HG02970 (cell line): ENCODE measurements at regions not wholly inside any gene's neighbourhood (a gene's known extent, or its start where the extent isn't known, plus 50 kb on each side); places are given as distances from the start of the nearest gene placed in this dataset.

Experiments used
- ATAC-seq: cut with Tn5 transposase; IDR thresholded peaks from one replicate; pipeline ENCODE4 v1.9.1; 2021; ENCODE audit warnings: mild to moderate bottlenecking, moderate library complexity, moderate number of reproducible peaks; ENCODE audit not compliant: unreplicated experiment, low FRiP score

DNA sequence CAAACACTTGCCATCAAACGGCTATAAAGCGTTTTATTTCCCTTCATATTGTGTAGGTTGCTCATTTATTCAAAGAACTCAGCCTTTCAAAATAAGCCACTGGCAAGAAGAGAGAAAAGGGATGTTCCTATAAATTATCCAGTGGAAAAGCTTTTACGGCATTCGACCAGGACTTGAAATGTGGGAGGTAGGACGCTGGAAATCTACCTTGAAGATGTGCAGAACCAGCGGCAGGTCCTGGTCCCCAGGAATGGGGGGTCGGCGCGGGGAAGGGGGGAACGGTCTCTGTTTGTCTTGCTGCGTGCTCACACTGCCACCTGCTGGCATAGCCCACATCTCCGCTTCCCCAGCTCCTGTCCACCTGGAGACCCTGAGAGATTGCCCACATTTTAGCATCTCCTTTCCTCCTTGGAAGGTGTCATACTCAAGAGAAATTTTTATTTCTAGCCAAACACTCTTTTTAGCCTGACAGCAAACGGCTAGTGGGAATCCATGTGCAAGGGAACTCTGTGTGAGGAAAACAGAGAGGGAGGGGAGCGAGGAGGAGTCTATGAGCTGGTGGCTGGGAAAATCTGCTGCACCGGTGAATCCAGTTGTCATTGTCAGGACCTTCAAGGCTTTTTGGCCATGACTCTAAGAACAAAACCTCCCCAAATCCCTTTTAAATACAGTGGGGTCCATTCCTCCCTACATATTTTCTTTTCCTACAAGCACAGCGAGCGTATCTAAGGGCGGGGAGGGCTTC lies 349.0 kb upstream of the PKDCC start:
- ATAC-seq = no peak

DNA sequence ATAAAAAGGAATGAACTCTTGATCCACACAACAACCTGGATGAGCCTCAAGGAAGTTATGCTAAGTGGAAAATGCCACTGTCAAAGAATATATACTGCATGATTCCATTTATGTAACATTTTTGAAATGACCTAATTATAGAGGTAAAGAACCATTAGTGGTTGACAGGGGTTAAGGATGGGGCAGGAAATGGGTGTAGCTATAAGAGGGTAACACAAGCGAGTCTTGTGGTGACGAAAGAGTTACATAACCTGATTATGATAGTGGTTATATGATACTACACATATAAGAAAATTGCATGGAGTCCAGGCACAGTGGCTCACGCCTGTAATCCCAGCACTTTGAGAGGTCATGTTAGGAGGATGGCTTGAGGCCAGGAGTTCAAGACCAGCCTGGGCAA lies 346.6 kb upstream of the PKDCC start:
- no peak for ATAC-seq

DNA sequence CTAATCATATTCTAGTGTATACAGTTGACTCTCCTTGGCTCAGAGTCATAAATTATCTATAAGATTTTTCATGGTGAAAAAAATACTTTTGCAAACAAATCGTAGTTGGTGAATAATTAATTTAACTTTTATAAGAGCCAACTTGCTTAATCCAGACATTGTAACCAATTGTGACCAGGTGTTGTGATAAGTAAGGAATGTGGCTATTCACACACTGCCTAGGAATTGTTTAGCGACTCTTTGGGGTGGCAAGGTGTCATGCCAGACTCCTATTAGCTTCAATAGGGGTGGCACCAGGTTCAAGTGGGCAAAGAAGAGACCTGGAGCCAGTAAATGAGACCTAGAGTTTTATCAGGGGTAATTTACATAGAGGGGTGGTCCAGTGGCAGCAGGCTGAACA lies 344.7 kb upstream of the PKDCC start:
- no peak for ATAC-seq

DNA sequence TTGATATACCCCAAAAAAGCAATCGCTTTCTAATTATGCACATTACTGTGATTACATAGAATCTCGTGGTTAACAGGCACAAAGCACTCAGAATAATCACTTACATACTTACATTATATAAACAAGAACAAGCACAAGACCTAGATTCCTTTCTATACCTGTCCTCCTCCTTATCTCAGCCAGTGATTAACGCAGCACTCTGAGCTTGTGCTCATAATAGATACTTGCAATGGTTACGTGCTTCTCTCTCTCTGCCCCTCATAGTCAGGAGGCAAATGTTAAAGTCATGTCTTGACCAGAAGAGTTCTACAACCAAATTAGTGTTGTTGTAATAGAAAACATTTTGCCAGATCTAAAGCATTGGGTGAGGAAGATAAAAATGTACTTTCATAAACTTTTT lies 342.2 kb upstream of the PKDCC start:
- no peak for ATAC-seq

DNA sequence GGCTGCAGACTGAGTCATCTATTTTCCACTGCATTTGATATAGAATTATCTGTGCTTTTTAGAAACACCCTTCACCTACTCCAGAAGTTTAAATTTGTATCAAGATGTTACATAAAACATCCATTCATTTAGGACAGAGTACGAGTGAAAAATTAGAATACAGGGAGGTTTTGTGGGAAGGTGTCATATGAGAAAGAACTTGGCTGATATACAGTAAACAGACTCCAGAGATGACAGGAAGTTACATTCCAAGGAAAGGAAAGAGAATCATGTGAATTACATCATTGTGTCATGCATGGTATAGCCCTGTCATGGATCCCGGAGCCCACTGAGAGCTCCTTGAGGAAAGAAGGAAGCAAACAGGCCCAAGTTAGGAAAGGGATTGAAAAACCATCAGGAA lies 341.5 kb upstream of the PKDCC start:
- no peak for ATAC-seq

DNA sequence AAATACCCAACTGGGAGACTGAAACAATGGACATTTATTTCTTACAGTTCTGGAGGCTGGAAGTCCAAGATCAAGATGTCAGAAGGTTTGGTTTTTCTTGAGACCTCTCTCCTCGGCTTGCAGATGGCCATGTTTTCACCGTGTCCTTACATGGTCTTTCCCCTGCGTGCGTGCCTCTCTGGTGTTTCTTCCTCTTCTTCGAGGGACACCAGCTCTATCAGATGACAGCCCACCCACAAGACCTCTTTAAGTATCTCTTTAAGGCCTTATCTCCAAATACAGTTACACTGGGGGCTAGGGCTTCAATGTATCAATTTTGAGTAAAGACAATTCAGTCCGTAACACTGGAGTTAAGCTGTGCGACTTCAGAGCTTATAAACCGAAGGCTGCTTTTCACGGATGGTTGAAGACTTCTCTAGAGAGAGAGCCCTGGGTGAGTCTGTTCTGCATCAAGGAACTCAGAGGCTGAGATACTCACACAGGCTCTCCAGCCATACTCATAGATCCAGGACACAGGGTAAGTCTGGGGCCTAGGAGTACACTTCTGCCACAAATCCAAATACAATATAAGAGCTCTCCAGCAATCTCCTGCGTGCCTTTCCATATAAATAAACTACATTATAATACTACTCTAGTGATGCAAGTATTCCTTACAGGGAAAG lies 339.9 kb upstream of the PKDCC start:
- no peak for ATAC-seq

DNA sequence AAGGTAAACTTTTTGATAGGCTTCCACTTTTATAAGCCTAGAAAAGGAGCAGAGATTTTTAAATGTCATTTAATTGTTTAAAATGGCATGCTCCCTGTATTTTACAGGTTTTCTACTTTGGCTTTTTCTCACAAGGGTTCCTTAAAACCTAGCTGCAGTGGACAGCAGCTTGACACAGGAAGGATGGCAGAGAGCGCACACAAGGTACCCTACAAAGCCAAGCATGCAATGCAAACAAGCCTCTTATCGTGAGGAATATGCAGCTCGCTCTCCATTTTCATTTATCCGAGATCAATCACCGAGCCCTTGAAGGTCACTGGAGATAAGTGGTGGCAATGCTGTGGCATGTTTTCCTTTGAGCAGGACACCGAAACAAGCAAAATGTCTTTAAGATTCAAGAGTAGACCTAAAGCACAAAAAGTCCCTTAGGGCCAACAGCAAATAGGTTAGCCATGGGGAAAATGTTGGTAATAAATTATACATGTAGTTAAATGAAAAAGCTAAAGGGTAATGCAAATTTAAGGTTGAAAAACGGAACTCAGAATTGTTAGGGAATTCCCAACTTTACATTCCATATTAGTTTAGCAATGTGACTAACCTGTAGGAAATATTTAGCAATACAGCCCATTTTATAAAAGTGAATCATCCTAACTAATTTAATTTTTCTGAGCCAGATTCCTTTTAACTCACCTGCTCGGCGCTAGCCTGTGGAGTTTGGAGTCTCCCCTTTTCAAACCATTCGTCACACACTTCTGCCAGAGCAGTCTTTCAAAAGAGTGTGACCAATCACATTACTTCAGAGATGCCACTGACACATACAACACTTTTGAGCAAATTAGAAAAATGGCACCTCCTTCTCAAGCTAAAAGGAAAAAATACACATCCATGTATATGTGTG lies 337.9 kb upstream of the PKDCC start:
- no peak for ATAC-seq

DNA sequence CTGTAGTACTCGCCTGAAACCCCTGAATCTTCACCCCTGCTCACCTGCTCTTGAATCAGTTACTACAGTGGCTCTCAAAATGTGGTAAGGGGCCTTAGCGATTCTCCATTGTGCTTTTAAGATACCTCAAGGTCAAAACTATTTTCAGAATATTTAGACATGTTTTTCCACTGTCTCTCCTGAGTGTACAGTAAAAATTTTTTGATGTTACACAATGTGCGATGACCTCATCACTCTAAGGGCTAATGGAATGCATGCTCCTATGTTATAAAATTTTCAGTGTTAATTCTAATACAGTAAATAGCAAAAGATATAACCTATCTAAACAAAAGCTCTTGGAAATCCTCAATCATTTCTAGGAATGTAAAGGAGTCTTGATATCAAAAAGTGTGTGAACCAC lies 336.9 kb upstream of the PKDCC start:
- no peak for ATAC-seq

DNA sequence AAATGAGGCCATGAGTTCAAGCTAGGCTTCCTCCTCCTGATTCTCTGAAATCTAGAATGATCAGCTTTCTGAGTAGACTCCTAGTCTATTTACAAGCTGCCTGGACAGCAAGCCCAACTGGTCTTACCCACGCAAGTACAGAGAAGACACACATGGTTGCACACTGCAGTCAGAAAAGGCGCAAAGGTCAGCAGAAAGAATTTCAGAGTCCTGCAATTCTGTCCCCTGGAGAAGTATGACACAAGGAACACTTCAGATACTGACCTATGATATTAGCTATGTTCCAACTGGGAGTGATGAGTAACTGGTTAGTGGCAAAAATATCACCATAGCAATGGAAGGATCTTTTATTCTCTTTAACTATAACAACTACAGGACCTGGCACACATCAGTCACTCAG lies 336.1 kb upstream of the PKDCC start:
- ATAC-seq = no peak

DNA sequence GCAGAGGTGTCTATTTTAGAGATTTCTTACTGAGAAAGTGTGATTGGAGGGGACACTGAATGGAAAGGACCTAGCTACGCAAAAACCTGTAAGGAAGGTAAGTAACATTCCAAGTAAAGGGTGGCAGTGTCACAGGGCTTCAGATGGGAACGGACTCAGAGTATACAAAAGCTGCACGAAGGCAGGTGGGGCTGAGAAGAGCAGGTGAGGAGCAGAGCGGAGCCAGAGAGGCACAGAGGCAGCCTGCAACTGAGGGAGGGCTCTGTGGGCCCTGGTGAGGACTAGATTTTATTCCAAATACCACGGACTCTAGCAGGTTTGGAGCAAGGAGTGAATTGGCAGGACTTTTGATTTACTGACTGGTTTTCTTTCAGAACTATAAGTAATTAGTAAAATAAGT lies 331.3 kb upstream of the PKDCC start:
- no peak for ATAC-seq

DNA sequence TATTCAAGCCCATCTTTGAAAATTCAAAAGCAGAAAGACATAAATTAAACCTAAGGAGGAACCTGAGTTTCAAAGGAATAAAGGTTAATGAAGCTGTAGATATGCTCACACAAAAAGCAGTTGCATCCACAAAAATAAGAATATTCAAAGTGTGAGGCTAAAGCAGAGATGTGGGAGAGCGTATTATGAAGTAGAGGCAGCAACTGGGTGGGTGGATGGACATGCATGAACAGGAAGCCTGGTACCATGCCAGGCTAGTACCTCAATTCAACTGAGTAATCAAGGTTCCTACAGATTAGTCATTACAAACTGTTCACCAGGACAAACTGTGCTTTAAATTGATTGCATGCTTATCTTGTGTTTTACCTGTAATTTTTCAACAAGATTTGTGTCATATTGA lies 330.0 kb upstream of the PKDCC start:
- no peak for ATAC-seq

DNA sequence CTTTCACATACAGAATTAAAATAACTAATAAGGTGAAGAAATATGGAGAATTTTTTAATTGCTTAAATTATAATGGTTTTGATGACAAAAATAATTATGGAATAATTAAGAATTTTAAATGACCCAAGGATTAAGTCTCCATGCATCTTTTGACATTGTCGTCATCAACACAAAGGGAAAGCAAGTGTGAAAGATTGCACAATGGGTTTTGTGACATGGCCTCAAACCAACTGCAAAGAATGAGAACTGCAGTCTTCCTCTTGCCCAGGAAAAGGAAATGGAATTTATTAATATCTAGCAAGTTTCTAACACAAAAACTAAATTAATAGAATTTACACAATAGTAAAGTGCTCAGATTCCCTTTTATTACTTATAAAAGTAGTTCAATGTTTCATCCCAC lies 329.1 kb upstream of the PKDCC start:
- ATAC-seq = no peak

DNA sequence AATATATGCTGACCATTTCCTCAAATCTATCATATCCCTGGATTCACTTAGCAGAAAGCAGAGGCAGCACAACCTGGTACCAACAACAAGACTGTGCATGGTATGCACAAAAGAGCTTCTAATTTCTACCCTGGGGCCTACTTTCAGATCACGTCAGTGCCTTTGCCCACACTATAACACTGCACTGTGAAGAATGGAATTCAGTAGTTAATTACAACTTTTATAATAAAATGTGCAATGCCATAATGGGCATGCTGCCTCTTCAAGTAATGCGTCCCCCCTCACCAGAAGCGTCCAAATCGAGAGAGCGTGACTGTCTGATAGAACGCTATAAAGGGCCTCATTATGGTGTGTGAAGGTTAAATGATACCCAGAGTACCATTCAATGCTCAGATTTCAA lies 328.1 kb upstream of the PKDCC start:
- ATAC-seq = no peak

DNA sequence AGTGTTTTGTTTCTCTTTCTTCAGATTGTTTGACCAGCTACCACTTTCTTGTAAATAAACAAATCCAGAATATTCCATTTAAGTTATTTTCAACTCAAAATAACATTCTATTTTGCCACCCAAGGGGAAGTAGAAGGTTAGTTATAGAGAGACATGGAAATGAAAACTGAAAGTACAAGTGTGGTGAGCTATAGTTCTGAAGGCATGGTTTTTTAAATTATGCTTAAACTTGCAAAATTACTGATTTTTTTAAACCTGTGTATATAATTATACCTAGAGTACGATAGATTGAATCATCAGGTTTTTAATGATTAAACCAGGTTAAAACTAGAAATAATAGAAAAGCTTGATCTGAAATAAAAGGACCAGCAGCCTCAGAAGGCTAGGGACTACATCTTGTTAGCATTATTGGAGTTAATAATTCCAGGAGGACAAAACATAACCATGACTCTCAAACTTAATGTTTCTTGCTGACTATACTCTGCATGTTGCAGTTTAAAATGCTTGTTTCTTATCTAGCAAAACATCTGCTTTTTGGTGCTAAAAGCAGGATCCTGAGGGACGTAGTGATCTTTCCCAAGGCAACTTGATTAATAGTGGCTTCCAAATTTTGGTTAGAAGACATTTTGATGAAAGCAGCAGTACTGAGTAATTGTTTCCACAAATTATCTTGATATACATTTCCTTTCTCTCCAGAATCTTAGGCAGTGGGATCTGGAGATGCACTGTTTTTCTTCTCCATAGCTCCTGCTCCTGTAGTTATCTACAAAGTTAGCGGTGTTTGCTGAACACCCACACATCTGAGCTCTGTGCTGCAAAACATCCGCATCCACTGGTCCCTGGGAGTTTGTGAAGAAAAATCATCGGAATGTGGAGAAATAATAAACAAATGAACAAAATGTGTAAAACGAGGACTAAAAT lies 327.2 kb upstream of the PKDCC start:
- peak; percentile 43 for ATAC-seq

DNA sequence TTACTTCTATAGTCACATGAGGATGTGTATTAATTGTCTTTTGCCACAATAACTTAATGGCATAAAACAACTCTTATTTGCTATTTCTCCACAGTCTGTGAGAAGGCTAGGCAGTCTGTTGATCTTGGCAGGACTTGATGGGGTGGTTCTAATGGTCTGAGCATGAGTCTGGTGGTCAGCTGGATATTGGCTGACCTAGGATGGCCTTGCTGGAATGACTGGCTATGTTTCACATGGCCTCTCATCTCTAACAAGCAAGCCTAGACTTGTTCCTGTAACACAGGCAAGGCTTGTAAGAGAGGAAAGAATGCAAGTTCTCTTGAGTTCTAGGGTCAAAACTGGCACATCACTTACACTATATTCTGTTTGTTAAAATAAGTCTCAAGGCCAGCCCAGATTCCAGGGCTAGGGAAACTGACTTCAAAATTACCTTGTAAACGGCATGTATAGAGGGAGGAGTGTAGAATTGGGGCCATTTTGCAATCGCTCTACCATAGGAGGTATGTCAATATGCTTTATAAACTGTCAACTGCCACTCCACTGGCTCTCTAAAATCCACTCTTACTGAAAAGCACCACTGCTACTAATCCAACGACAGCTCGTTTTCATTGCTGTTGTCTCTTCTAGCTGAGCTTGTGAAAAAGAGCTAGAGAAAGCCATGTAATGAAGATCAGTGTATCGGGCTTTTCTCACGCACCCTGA lies 325.0 kb upstream of the PKDCC start:
- ATAC-seq = no peak

DNA sequence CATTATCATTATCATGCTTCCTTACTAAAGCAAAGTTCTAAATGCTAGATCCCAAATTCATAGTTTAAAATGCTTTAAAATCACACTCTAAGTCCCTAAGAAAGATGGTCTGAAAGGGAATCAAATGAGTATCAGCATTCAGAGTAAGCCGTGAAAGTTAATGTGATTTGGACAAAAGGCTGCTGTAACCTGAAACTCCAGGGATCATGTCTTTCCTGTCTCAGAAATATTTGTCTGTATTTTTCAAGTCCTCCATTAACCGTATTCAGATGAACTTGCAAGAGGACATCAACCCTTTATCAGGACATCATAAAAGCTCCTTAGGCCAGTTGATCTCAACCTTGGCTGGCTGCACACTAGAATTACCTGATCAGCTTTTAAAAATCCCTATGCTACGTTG lies 324.3 kb upstream of the PKDCC start:
- ATAC-seq = no peak

DNA sequence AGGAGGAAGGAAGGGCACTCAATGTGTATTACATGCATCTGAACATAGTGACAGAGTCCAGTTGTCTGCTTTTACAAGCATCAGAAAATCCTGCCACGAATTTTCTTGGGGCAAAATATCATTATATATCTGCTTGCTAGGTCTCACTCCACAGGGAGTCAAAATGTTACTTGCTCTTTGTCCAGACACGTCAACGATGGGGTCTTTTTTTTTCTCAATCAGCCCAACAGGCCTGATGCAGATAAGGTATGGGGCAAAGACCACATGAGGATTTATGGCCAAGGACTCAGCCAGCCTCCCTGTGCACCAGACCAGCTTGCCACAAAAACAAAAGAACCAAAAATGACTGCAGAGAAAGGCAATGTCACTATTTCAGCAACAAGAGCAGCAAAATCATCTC lies 323.4 kb upstream of the PKDCC start:
- ATAC-seq = no peak

DNA sequence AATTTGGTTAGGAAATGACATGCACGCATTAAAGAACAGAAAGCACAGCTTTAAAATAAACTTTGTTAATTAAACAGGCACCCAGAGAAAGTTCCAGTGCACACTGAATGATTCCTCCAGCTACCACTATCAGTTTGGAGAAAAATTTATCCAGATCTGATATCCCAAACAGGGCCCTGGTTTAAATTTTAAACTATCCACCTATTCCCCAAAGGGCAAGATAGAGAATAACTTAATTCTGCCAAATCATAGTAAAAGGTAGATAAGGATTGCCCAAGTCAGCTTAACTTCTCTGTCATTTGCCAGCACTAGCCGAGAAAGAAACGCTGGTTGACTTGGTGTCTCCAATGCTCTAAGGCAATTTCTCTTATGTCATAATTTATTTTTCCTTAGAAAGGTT lies 321.9 kb upstream of the PKDCC start:
- ATAC-seq = no peak

DNA sequence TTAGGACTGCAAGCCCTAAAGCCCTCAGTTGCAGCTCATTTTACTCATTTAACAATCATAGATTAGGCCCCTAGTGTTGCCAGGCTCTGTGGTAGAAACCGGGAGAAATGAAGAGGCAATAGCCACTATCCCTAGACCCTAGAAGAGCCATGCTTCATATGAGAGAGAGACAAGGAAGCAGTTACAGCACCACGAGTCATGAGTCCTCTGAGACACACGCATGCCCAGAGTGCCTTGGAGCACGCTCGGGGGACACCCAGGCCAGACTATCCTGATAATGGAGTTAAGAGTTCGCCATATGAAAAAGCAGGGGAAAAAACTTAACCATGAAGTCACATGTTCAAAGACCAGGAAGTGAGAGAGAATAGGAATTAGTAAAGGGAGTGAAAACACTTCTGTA lies 321.5 kb upstream of the PKDCC start:
- no peak for ATAC-seq

DNA sequence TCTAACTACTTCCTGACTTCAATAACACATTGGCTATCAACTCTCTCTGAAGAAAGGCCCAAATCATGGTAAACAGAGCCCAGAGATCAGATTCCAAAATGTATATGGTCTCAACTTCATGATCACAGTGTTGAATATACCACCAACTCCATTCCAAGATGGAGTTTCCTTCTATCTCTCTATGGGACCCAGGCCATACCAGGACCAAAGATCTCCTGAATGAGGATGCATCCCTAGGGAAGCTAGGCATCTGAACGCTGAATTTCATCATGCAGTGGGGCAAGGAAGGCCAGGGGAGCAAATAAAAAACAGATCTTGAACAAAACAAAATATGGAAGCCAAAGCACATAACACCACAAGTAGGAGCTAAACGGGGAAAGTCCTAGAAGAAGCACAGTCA lies 320.7 kb upstream of the PKDCC start:
- ATAC-seq = no peak
